HG03442 (cell line): ENCODE measurements at regions not wholly inside any gene's neighbourhood (a gene's known extent, or its start where the extent isn't known, plus 50 kb on each side); places are given as distances from the start of the nearest gene placed in this dataset.
"Not testable (repeated sequence)": the region's sequence is repeated elsewhere in the genome, so short reads cannot be mapped to it uniquely, and the experiment has no call there.

Experiments used
- ATAC-seq: cut with Tn5 transposase; IDR thresholded peaks from one replicate; pipeline ENCODE4 v1.9.1; 2021; ENCODE audit warnings: mild to moderate bottlenecking, moderate library complexity; ENCODE audit not compliant: unreplicated experiment

GRCh38 chr5:120813551-120813950 is 349.5 kb downstream of the PRR16 start:
- no peak for ATAC-seq

- ATAC-seq = no peak
Observed at GRCh38 chr5:120817044-120817985, 353.2 kb downstream of the PRR16 start.

- ATAC-seq = no peak
Observed at GRCh38 chr5:120818128-120818527, 354.0 kb downstream of the PRR16 start.

- no peak for ATAC-seq
Observed at GRCh38 chr5:120823328-120823727, 359.2 kb downstream of the PRR16 start.

GRCh38 chr5:120831646-120832045 is 367.5 kb downstream of the PRR16 start:
- ATAC-seq = not testable (repeated sequence)

- ATAC-seq = no peak
Observed at GRCh38 chr5:120841830-120842229, 377.7 kb downstream of the PRR16 start.

GRCh38 chr5:120843390-120843980 is 379.4 kb downstream of the PRR16 start:
- no peak for ATAC-seq

- no peak for ATAC-seq
Observed at GRCh38 chr5:120848883-120849282, 384.8 kb downstream of the PRR16 start.

GRCh38 chr5:120852222-120852860 is 388.2 kb downstream of the PRR16 start:
- no peak for ATAC-seq

GRCh38 chr5:120866997-120867396 is 402.9 kb downstream of the PRR16 start:
- no peak for ATAC-seq

- no peak for ATAC-seq
Observed at GRCh38 chr5:120869831-120870230, 405.7 kb downstream of the PRR16 start.

GRCh38 chr5:120872297-120872696 is 408.2 kb downstream of the PRR16 start:
- ATAC-seq = no peak

- no peak for ATAC-seq
Observed at GRCh38 chr5:120873083-120873482, 409.0 kb downstream of the PRR16 start.

- no peak for ATAC-seq
Observed at GRCh38 chr5:120874081-120874862, 410.2 kb downstream of the PRR16 start.

- no peak for ATAC-seq
Observed at GRCh38 chr5:120882038-120882775, 418.1 kb downstream of the PRR16 start.

GRCh38 chr5:120886351-120886860 is 422.3 kb downstream of the PRR16 start:
- no peak for ATAC-seq

- no peak for ATAC-seq
Observed at GRCh38 chr5:120895660-120896059, 431.6 kb downstream of the PRR16 start.

GRCh38 chr5:120901199-120901598 is 437.1 kb downstream of the PRR16 start:
- no peak for ATAC-seq

GRCh38 chr5:120907953-120908352 is 443.9 kb downstream of the PRR16 start:
- no peak for ATAC-seq

GRCh38 chr5:120910629-120911028 is 446.5 kb downstream of the PRR16 start:
- ATAC-seq = no peak
